A549 (cell line): ENCODE measurements at regions not wholly inside any gene's neighbourhood (a gene's known extent, or its start where the extent isn't known, plus 50 kb on each side); places are given as distances from the start of the nearest gene placed in this dataset.

Experiments
- BHLHE40 ChIP-seq: IDR thresholded peaks from 2 replicates; pipeline ENCODE4 v1.6.1; 2012; ENCODE audit warnings: low read depth, low read length, inconsistent platforms
- CHD2 ChIP-seq: fragments of 150-350 bp; IDR thresholded peaks from 2 replicates; pipeline ENCODE4 v1.6.1; 2014; ENCODE audit warnings: low read length; ENCODE audit not compliant: partially characterized antibody
- CTCF ChIP-seq: fragments of >200 bp; sonication (Bioruptor Twin); formaldehyde crosslinking; IDR thresholded peaks from 3 replicates; pipeline ENCODE4 v1.5.1; 2016
- EP300 ChIP-seq, 2 experiments: fragments of >200 bp; sonication (Bioruptor Twin); formaldehyde crosslinking; IDR thresholded peaks; 2 replicates in 1 of 2; 3 replicates in 1 of 2; pipeline ENCODE4 v1.6.1; 2016 to 2017
- HDAC2 ChIP-seq: fragments of 200-600 bp; sonication (generic); IDR thresholded peaks from 2 replicates; pipeline ENCODE4 v1.6.1; 2016
- JUN ChIP-seq, 2 experiments: fragments of >200 bp; sonication (Bioruptor Twin); formaldehyde crosslinking; IDR thresholded peaks; 2 replicates in 1 of 2; 3 replicates in 1 of 2; pipeline ENCODE4 v1.6.1; 2016 to 2017
- RAD21 ChIP-seq, 2 experiments: fragments of >200 bp in 1 of 2; sonication (Bioruptor Twin) in 1 of 2; formaldehyde crosslinking in 1 of 2; IDR thresholded peaks in 1 of 2; conservative IDR thresholded peaks in 1 of 2; 2 replicates in 1 of 2; 3 replicates in 1 of 2; pipeline ENCODE4 v1.6.1; 2012 to 2018; ENCODE audit warnings: inconsistent platforms in 1 of 2
- RARB ChIP-seq: fragments of 250-450 bp; sonication (Bioruptor Pico); IDR thresholded peaks from 2 replicates; pipeline ENCODE4 v1.8.0; 2021; ENCODE audit warnings: mild to moderate bottlenecking, moderate library complexity
- RCOR1 ChIP-seq: fragments of 150-350 bp; IDR thresholded peaks from 2 replicates; pipeline ENCODE4 v1.6.1; 2014; ENCODE audit warnings: antibody characterized with exemption, low read length, low read depth
- SMC3 ChIP-seq: fragments of >200 bp; sonication (Bioruptor Twin); formaldehyde crosslinking; IDR thresholded peaks from 3 replicates; pipeline ENCODE4 v1.6.1; 2018; ENCODE audit warnings: inconsistent platforms

GRCh38 chr2:47243596-47244323 is 67.4 kb upstream of the CALM2 start:
- TF ChIP-seq HDAC2 (no peak), RCOR1 (no peak), EP300 (IDR thresholded peaks at IDR 0.05) (no peak), CTCF (no peak), CHD2 (no peak), SMC3 (no peak), RAD21 (conservative IDR thresholded peaks at IDR 0.05 in 1 of 2, IDR thresholded peaks at IDR 0.05 in 1 of 2) (no peak), RARB (CRISPR knock-in tag) (no peak), BHLHE40 (no peak), JUN (IDR thresholded peaks at IDR 0.05) (no peak)
